Stimulated activated CD4-positive, alpha-beta T cell treated with anti-CD3 and anti-CD28 coated beads, Interleukin-15, amount 100 ng/mL, for 48 hours (primary cell): ENCODE measurements at regions not wholly inside any gene's neighbourhood (a gene's known extent, or its start where the extent isn't known, plus 50 kb on each side); places are given as distances from the start of the nearest gene placed in this dataset.

ENCODE experiments used
- DNase-seq, 2 donors: peaks; one replicate each; pipeline ENCODE4 v3.0.0-alpha.2; 2020; ENCODE audit warnings: low read depth in 2 of 2

DNA sequence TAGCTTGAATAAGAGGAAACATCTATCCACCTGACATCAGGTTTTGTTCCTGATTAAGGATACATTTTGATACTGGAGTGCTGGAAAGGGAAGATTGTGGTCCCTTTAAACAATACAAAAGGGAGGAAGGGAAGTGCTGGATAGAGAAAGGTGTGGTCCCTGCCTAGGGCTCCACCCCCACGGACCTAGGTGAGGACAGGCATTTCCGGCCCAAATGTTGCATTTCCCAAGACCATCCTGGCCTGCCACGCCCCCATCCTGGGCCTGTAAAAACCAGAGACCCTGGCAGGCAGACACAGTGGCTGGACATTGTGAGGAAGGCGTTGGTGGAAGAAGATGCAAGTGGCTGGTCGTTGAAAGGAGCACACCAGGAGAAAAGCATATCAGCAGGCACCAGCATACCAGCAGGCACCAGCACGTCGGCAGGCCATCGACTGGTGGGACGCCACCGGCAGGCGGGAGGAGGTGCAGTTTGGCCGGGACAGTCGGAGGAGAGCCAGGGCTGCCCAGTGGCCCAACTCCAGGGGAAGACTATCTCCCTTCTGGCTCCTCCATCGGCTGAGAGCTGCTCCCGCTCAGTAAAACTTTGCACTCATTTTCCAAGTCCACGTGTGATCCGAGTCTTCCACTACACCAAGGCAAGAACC is 53.2 kb upstream of the AMN1 start:
- DNase-seq = no peak

DNA sequence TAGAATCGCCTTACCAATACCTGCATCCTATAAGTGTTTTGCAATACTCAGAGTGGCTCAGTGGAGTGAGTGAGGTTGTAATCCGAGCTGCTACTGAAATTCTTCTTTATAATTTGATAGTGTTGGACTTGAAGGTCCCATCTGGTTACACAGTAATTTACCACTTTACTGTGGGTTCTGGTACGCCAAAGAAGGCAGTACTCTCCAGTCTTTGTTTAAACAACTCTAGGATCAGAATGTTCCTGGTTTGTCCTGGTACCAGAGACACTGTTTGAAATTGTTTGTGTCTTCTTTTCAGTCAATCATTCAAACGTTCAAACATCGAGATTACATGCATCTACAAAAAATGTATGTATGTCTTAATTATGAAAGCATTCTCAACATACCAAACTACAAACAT is 51.3 kb upstream of the AMN1 start:
- DNase-seq = no peak

DNA sequence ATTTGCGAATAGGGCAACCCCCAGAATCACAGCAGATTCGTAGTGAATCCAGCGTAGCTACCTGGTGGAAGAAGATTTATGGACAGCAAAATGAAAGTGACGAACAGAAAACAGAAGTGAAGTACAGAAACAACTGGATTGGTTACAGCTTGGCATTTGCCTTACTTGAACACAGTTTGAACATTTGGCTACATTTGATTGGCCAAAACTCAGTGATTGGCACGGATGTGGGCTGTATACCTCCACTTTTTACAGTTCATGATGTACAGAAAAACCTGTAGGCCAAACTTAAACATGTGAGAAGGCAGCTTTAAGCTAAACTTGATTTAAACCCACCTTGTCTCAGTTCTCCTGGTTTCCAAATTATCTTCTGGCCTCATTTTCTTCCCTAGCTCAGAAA is 49.9 kb upstream of the AMN1 start:
- no peak for DNase-seq
